OCI-LY3 (cell line): ENCODE measurements at regions not wholly inside any gene's neighbourhood (a gene's known extent, or its start where the extent isn't known, plus 50 kb on each side); places are given as distances from the start of the nearest gene placed in this dataset.

Experiments
- CTCF ChIP-seq: fragments of 200-600, 300-600 bp; sonication (generic); IDR thresholded peaks from 2 replicates; pipeline ENCODE4 v1.5.1; 2014; ENCODE audit warnings: antibody characterized with exemption, low read length, low read depth
- EZH2phosphoT487 ChIP-seq: fragments of 200-600 bp; shearing (Covaris generic); IDR thresholded peaks from 2 replicates; pipeline ENCODE4 v1.6.1; 2018; ENCODE audit warnings: antibody characterized with exemption, mixed run types, low read depth

GRCh38 chrX:54640103-54640690 is 110.2 kb downstream of the GNL3L start:
- TF ChIP-seq CTCF: no peak
- TF ChIP-seq EZH2phosphoT487: no peak
